ENCODE measurements at regions not wholly inside any gene's neighbourhood (a gene's known extent, or its start where the extent isn't known, plus 50 kb on each side); places are given as distances from the start of the nearest gene placed in this dataset.
"Not testable (repeated sequence)": the region's sequence is repeated elsewhere in the genome, so short reads cannot be mapped to it uniquely, and the experiment has no call there.

- not testable (repeated sequence) for H3K9ac ChIP-seq (ENCODE audit: low read depth, low read length); H3K4me1 ChIP-seq (ENCODE audit: insufficient read depth, low read length); H3K27me3 ChIP-seq (ENCODE audit: insufficient read depth, low read length); H3K9me3 ChIP-seq (ENCODE audit: insufficient read depth, low read depth, low read length); H3K27ac ChIP-seq (ENCODE audit: low read length); H3K36me3 ChIP-seq (ENCODE audit: insufficient read depth, low read depth, low read length); H3K4me3 ChIP-seq (ENCODE audit: low read length)
Measured at GRCh38 chr22:23456666-23457379, 123.3 kb downstream of the IGLL1 start.

DNA sequence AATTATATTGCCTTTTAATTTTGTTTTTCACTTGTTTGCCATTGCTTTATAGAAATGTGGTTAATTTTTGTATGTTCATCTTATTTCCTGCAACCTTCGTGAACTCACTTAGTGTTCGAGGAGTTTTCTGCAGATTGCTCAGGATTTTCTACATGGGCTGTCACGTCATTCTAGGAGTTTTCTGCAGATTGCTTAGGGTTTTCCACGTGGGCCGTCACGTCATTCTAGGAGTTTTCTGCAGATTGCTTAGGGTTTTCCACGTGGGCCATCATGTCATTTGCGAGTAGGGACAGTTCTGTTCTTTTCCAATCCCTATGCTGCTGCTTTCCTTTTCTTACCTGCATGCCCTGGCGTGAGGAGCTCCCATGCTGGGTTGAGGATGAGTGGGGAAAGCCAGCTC lies 125.7 kb downstream of the IGLL1 start:
- H3K27me3 ChIP-seq (ENCODE audit: insufficient read depth, low read length); H3K36me3 ChIP-seq (ENCODE audit: insufficient read depth, low read depth, low read length); H3K4me3 ChIP-seq (ENCODE audit: low read length); H3K27ac ChIP-seq (ENCODE audit: low read length); H3K9ac ChIP-seq (ENCODE audit: low read depth, low read length); H3K9me3 ChIP-seq (ENCODE audit: insufficient read depth, low read depth, low read length); H3K4me1 ChIP-seq (ENCODE audit: insufficient read depth, low read length): not testable (repeated sequence)

- H3K27me3 ChIP-seq (ENCODE audit: insufficient read depth, low read length), result no peaks in the 10 kb centered on the region
- no peak overlapping the region for H3K9ac ChIP-seq (ENCODE audit: low read depth, low read length)
- no peak overlapping the region for H3K27ac ChIP-seq (ENCODE audit: low read length)
- H3K4me1 ChIP-seq (ENCODE audit: insufficient read depth, low read length), result no peaks in the 10 kb centered on the region
- no peak overlapping the region for H3K4me3 ChIP-seq (ENCODE audit: low read length)
- H3K36me3 ChIP-seq (ENCODE audit: insufficient read depth, low read depth, low read length), result no peaks in the 10 kb centered on the region
- no peaks in the 10 kb centered on the region for H3K9me3 ChIP-seq (ENCODE audit: insufficient read depth, low read depth, low read length)
Measured at GRCh38 chr22:23453277-23453676, 126.8 kb downstream of the IGLL1 start.

DNA sequence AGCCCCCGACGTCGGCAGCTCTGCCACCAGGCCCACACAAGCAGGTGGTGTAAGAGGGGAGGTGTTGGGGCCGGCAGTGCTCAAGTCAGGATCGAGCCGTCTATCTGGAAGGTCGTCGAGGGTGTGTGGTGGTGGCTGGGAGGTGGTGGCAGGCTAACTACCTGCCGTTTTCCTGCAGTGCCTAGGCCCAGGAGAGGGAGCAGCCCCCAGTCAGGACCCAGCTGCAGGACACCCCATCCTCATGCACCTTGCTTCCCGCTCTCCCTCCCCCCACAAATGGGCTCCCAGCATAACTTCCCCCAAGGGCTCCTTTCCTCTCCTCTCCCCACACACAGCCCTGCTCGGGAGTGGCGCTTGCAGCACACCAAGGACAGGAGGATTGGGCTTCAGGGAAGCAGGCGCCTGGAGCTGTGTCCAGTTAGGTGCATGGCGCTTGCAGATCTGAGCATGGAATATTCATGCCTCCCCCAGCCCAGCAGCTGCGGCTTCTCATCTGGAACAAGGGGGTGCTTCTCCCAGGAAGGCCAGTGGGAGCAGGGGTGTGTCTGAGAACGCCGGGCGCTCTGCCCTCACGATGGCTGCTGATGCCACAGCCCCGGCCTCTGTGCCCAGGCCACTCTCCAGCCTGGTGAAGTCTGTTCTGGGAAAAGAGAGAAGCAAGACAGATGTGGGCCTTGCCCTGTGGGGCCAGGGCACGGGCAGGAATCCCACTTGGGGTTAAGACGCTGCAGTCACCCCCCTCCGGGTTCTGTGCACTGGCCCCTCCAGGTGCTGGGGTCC lies 127.7 kb downstream of the IGLL1 start:
- no peak overlapping the region for H3K4me3 ChIP-seq (ENCODE audit: low read length)
- no peaks in the 10 kb centered on the region for H3K27me3 ChIP-seq (ENCODE audit: insufficient read depth, low read length)
- H3K36me3 ChIP-seq (ENCODE audit: insufficient read depth, low read depth, low read length), result no peaks in the 10 kb centered on the region
- H3K4me1 ChIP-seq (ENCODE audit: insufficient read depth, low read length), result no peaks in the 10 kb centered on the region
- no peaks in the 10 kb centered on the region for H3K9me3 ChIP-seq (ENCODE audit: insufficient read depth, low read depth, low read length)
- H3K27ac ChIP-seq (ENCODE audit: low read length), result no peak overlapping the region
- H3K9ac ChIP-seq (ENCODE audit: low read depth, low read length), result no peak overlapping the region

DNA sequence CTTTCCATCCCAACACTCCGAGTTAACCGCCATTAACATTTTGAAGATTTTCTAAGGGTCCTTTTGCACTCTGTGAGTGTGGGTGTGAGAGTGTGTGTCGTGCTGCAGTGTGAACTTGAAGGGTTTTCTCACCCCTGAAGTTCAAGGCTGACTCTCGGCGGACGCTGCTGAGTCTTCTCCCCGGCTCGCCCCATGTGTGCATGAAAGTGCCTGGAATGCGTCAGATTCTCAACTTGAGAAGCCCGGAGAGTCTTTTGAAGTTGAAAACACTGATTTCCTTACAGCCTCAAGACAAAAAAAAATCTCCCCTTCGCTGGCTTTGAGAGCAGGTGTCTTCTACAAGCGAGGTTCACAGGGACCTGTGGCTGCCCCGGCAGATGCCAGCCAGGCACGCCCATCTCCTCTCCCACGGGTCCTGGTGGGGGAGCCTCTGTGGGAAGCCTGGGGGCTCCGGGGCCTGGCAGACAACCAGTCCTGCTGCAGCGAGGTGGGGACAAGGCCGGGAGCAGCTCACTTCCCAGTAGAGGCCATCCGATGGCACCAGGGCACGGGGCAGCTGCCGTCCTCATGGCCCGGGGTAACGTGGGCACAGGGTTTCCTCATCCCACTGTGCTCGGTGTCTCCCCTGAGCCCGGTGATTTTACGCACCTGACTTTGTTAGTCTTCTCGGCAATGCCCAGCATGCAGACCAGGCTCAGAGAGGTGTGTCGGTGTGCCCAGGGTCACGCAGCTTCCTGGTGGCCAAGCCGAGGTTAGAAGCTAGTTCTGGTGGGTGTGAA lies 128.4 kb downstream of the IGLL1 start:
- not testable (repeated sequence) for H3K4me3 ChIP-seq (ENCODE audit: low read length); H3K9me3 ChIP-seq (ENCODE audit: insufficient read depth, low read depth, low read length); H3K4me1 ChIP-seq (ENCODE audit: insufficient read depth, low read length); H3K27ac ChIP-seq (ENCODE audit: low read length); H3K36me3 ChIP-seq (ENCODE audit: insufficient read depth, low read depth, low read length); H3K27me3 ChIP-seq (ENCODE audit: insufficient read depth, low read length); H3K9ac ChIP-seq (ENCODE audit: low read depth, low read length)

DNA sequence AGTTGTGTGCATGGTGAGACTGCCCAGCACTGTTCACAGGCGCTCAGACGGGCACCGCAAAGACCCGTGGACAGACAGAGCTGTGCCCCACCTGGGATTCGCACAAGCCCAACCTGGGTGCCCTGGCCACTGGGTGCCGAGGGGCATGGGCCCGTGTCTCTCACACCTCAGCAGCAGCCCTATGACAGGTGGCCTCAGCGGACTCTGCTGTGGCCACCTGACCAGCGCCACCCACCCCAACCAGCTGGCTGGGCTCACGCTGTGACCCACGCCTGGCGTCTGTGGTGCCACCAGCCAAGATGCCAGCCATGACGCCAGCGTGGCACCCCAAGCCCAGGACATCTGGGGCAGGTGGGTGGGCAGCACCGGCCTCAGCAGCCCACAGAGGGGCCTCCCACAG lies 129.3 kb downstream of the IGLL1 start:
- not testable (repeated sequence) for H3K27ac ChIP-seq (ENCODE audit: low read length); H3K27me3 ChIP-seq (ENCODE audit: insufficient read depth, low read length); H3K9me3 ChIP-seq (ENCODE audit: insufficient read depth, low read depth, low read length); H3K4me1 ChIP-seq (ENCODE audit: insufficient read depth, low read length); H3K4me3 ChIP-seq (ENCODE audit: low read length); H3K36me3 ChIP-seq (ENCODE audit: insufficient read depth, low read depth, low read length); H3K9ac ChIP-seq (ENCODE audit: low read depth, low read length)

DNA sequence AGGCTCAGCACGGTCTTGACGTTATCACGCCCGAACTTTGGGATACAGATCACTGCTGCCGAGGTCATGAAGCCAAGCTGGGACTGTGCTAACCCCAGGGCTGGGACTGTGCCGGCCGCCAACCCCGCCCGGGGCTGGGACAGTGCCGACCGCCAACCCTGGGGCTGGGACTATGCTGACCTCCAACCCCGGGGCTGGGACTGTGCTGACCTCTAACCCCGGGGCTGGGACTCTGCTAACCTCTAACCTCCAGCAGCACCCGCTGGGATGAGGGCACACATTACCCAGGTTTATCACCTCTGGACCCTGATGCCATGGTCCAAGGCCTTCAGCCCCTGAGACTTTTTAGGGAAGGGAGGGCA lies 129.7 kb downstream of the IGLL1 start:
- H3K4me1 ChIP-seq (ENCODE audit: insufficient read depth, low read length), result no peaks in the 10 kb centered on the region
- H3K27ac ChIP-seq (ENCODE audit: low read length), result no peak overlapping the region
- peaks cover 5% of the 10 kb centered on the region; the same call in 1 of the 2 replicates for H3K9me3 ChIP-seq (ENCODE audit: insufficient read depth, low read depth, low read length)
- no peaks in the 10 kb centered on the region for H3K27me3 ChIP-seq (ENCODE audit: insufficient read depth, low read length)
- no peaks in the 10 kb centered on the region for H3K36me3 ChIP-seq (ENCODE audit: insufficient read depth, low read depth, low read length)
- no peak overlapping the region for H3K9ac ChIP-seq (ENCODE audit: low read depth, low read length)
- H3K4me3 ChIP-seq (ENCODE audit: low read length), result no peak overlapping the region

- not testable (repeated sequence) for H3K9me3 ChIP-seq (ENCODE audit: insufficient read depth, low read depth, low read length); H3K27ac ChIP-seq (ENCODE audit: low read length); H3K36me3 ChIP-seq (ENCODE audit: insufficient read depth, low read depth, low read length); H3K4me3 ChIP-seq (ENCODE audit: low read length); H3K4me1 ChIP-seq (ENCODE audit: insufficient read depth, low read length); H3K27me3 ChIP-seq (ENCODE audit: insufficient read depth, low read length); H3K9ac ChIP-seq (ENCODE audit: low read depth, low read length)
Measured at GRCh38 chr22:23449748-23450433, 130.2 kb downstream of the IGLL1 start.

- not testable (repeated sequence) for H3K27ac ChIP-seq (ENCODE audit: low read length); H3K4me3 ChIP-seq (ENCODE audit: low read length); H3K9ac ChIP-seq (ENCODE audit: low read depth, low read length); H3K4me1 ChIP-seq (ENCODE audit: insufficient read depth, low read length); H3K9me3 ChIP-seq (ENCODE audit: insufficient read depth, low read depth, low read length); H3K27me3 ChIP-seq (ENCODE audit: insufficient read depth, low read length); H3K36me3 ChIP-seq (ENCODE audit: insufficient read depth, low read depth, low read length)
Measured at GRCh38 chr22:23448499-23449288, 131.4 kb downstream of the IGLL1 start.

DNA sequence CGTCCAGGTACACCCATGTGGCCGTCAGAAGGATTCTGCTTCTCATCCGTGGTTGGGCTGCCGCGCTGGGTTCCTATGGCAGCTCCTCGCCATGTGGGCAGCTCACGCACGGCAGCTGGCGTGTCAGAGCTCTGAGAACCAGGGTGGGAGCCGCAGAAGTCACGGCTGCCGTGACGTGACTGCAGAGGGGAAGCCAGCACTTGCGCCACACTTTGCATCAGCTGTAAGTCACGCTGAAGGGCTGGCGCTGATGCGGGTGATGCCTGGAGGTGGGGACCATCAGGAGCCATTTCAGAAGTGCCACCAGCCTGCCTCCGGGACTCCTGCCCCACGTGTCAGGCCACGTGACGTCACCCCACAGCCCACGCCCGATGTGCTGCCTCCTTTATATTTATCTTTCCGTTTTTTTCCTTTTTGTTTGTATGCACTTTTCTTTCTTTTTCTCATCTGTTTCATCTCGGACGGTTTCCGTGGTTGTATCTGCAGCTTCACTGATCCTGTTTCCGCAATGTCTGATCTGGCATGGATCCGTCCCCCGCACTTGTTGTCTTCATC lies 133.2 kb downstream of the IGLL1 start:
- no peaks in the 10 kb centered on the region for H3K27me3 ChIP-seq (ENCODE audit: insufficient read depth, low read length)
- H3K4me1 ChIP-seq (ENCODE audit: insufficient read depth, low read length), result no peaks in the 10 kb centered on the region
- H3K36me3 ChIP-seq (ENCODE audit: insufficient read depth, low read depth, low read length), result no peaks in the 10 kb centered on the region
- H3K27ac ChIP-seq (ENCODE audit: low read length), result no peak overlapping the region
- peaks cover 5% of the 10 kb centered on the region for H3K9me3 ChIP-seq (ENCODE audit: insufficient read depth, low read depth, low read length)
- no peak overlapping the region for H3K4me3 ChIP-seq (ENCODE audit: low read length)
- no peak overlapping the region for H3K9ac ChIP-seq (ENCODE audit: low read depth, low read length)

GRCh38 chr22:23446194-23446593 lies 133.9 kb downstream of the IGLL1 start:
- not testable (repeated sequence) for H3K27ac ChIP-seq (ENCODE audit: low read length); H3K4me1 ChIP-seq (ENCODE audit: insufficient read depth, low read length); H3K4me3 ChIP-seq (ENCODE audit: low read length); H3K9ac ChIP-seq (ENCODE audit: low read depth, low read length); H3K27me3 ChIP-seq (ENCODE audit: insufficient read depth, low read length); H3K9me3 ChIP-seq (ENCODE audit: insufficient read depth, low read depth, low read length); H3K36me3 ChIP-seq (ENCODE audit: insufficient read depth, low read depth, low read length)

Measured in iPS-20b (cell line).